ENCODE measurements at regions not wholly inside any gene's neighbourhood (a gene's known extent, or its start where the extent isn't known, plus 50 kb on each side); places are given as distances from the start of the nearest gene placed in this dataset.

DNA sequence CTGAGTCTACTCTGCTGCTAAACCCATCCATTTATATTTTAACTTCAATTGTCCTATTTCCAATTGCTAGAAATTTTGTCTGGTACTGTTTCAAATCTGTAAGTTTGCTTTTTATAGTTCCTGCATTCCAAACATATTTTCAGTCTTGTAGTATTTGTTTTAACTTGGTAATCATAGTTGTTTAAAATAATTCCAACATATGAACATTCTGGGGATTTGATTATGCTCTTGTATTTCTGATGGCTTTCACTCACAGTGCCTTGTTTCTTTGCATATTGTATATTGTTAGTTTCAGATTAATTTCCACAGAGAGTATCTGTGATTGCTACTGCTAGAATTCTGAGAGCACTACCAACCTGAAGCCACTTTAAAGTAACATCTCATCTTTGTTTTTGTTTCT is 202.4 kb downstream of the ETAA1 start:
- H3K23ac ChIP-seq (ENCODE audit: low read depth, low read length, poor library complexity) = no peak overlapping the region
- H2AFZ ChIP-seq (ENCODE audit: low read length) = no peak overlapping the region
- no peak overlapping the region for H3K4ac ChIP-seq (ENCODE audit: low read length)
- no peaks in the 10 kb centered on the region for H3K27me3 ChIP-seq (ENCODE audit: control insufficient read depth in 3 of 3, insufficient read depth in 3 of 3, low read depth in 1 of 3, low read length in 3 of 3)
- H3K79me1 ChIP-seq (ENCODE audit: low read depth, low read length) = no peaks in the 10 kb centered on the region
- H2AK5ac ChIP-seq (ENCODE audit: low read depth, low read length) = no peak overlapping the region
- H3K9ac ChIP-seq (ENCODE audit: low read depth, low read length, poor library complexity) = no peak overlapping the region
- no peaks in the 10 kb centered on the region for H3K36me3 ChIP-seq (replicated peaks in 1 of 2; ENCODE audit: control insufficient read depth in 2 of 2, insufficient read depth in 2 of 2, low read length in 2 of 2)
- H3K4me1 ChIP-seq (ENCODE audit: control insufficient read depth in 2 of 2, insufficient read depth in 1 of 2, low read depth in 1 of 2, low read length in 2 of 2) = no peaks in the 10 kb centered on the region
- H3K9me3 ChIP-seq (replicated peaks in 1 of 2; ENCODE audit: control insufficient read depth in 2 of 2, insufficient read depth in 1 of 2, low read depth in 1 of 2, low read length in 2 of 2) = no peaks in the 10 kb centered on the region
- H3K4me2 ChIP-seq (ENCODE audit: insufficient read depth, low read length, poor library complexity, severe bottlenecking) = no peak overlapping the region
- H4K8ac ChIP-seq (ENCODE audit: low read depth, low read length) = no peak overlapping the region
- H2BK120ac ChIP-seq (ENCODE audit: low read depth, low read length) = no peak overlapping the region
- no peak for DNase-seq (ENCODE audit: low spot score)
- H2BK12ac ChIP-seq (ENCODE audit: low read length) = no peak overlapping the region
- H4K91ac ChIP-seq (ENCODE audit: low read depth, low read length, poor library complexity) = no peak overlapping the region
- H3K4me3 ChIP-seq (ENCODE audit: low read length in 2 of 2) = no peak overlapping the region
- H3K18ac ChIP-seq (ENCODE audit: low read length) = no peak overlapping the region
- no peak overlapping the region for H3K27ac ChIP-seq (replicated peaks; ENCODE audit: low read length)
- no peak overlapping the region for H2BK5ac ChIP-seq (ENCODE audit: low read length)
- H2BK15ac ChIP-seq (ENCODE audit: low read length) = no peak overlapping the region
- H3K14ac ChIP-seq (ENCODE audit: low read length) = no peak overlapping the region

DNA sequence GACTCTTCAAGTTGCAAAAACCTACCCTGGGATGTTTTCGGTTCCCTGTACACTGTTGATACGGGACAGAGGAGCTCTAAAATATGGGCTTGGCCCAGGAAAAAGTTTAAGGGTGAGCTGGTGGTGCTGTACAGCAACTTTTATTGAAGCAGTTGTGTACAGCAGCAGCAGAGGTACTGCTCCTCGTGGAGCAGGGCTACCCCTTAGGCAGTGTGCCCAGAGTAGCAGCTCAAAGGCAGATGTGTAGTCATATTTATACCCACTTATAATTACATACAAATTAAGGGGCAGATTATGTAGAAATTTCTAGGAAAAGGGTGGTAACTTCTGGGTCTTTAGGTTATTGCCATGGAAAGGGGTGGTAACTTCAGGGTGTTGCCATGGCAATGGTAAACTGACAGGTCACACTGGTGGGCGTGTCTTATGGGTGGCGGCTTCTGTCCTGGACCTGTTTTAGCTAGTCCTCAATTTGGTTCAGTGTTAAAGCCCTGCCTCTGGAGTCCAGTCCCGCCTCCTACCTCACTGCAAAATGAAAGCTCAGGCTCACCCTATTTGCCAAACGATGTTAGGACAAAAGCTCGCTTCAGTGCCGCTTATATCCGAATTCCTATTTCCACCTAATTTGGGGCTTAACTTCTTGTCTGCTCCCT is 203.2 kb downstream of the ETAA1 start:
- no peak overlapping the region for H3K18ac ChIP-seq (ENCODE audit: low read length)
- no peaks in the 10 kb centered on the region for H3K9me3 ChIP-seq (replicated peaks in 1 of 2; ENCODE audit: control insufficient read depth in 2 of 2, insufficient read depth in 1 of 2, low read depth in 1 of 2, low read length in 2 of 2)
- no CpG with 5 or more reads among the region's 10 CpGs for WGBS, 2 donors (ENCODE audit: extremely low coverage in 2 of 2, insufficient read length in 2 of 2, insufficient replicate concordance in 1 of 2)
- no peak overlapping the region for H2AFZ ChIP-seq (ENCODE audit: low read length)
- H2BK12ac ChIP-seq (ENCODE audit: low read length) = no peak overlapping the region
- H4K8ac ChIP-seq (ENCODE audit: low read depth, low read length) = no peak overlapping the region
- no peak overlapping the region for H4K91ac ChIP-seq (ENCODE audit: low read depth, low read length, poor library complexity)
- no peaks in the 10 kb centered on the region for H3K4me1 ChIP-seq (ENCODE audit: control insufficient read depth in 2 of 2, insufficient read depth in 1 of 2, low read depth in 1 of 2, low read length in 2 of 2)
- no peak overlapping the region for H2BK5ac ChIP-seq (ENCODE audit: low read length)
- no peak overlapping the region for H3K4me2 ChIP-seq (ENCODE audit: insufficient read depth, low read length, poor library complexity, severe bottlenecking)
- H3K79me1 ChIP-seq (ENCODE audit: low read depth, low read length) = no peaks in the 10 kb centered on the region
- no peak overlapping the region for H3K4me3 ChIP-seq (ENCODE audit: low read length in 2 of 2)
- no peak overlapping the region for H3K27ac ChIP-seq (replicated peaks; ENCODE audit: low read length)
- no peak overlapping the region for H3K9ac ChIP-seq (ENCODE audit: low read depth, low read length, poor library complexity)
- no peak overlapping the region for H2BK120ac ChIP-seq (ENCODE audit: low read depth, low read length)
- no peak overlapping the region for H3K14ac ChIP-seq (ENCODE audit: low read length)
- H3K4ac ChIP-seq (ENCODE audit: low read length) = no peak overlapping the region
- no peak overlapping the region for H3K23ac ChIP-seq (ENCODE audit: low read depth, low read length, poor library complexity)
- no peaks in the 10 kb centered on the region for H3K36me3 ChIP-seq (replicated peaks in 1 of 2; ENCODE audit: control insufficient read depth in 2 of 2, insufficient read depth in 2 of 2, low read length in 2 of 2)
- no peak overlapping the region for H2BK15ac ChIP-seq (ENCODE audit: low read length)
- no peak for DNase-seq (ENCODE audit: low spot score)
- no peak overlapping the region for H2AK5ac ChIP-seq (ENCODE audit: low read depth, low read length)
- H3K27me3 ChIP-seq (ENCODE audit: control insufficient read depth in 3 of 3, insufficient read depth in 3 of 3, low read depth in 1 of 3, low read length in 3 of 3) = no peaks in the 10 kb centered on the region

DNA sequence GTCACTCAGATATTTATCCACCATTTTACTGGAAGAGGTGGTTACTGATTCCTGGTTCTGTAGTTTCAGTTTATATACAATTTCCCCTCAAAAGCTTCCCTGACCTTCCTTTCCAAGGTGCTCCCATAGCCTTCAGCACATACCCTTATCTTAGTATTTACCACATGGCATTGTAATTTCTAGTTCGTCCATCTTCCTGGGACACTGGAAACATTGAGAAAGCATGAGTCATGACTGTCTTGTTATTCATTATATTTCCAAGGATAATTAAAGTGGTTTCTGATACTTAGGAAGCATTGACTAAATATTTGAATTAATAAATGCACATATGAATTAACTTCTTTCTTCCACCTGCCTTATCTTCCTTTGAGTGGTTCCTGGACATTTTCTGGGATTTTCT is 203.8 kb downstream of the ETAA1 start:
- no peak overlapping the region for H2AK5ac ChIP-seq (ENCODE audit: low read depth, low read length)
- no peak overlapping the region for H2BK15ac ChIP-seq (ENCODE audit: low read length)
- no peak overlapping the region for H3K4me2 ChIP-seq (ENCODE audit: insufficient read depth, low read length, poor library complexity, severe bottlenecking)
- H3K27ac ChIP-seq (replicated peaks; ENCODE audit: low read length) = no peak overlapping the region
- H3K23ac ChIP-seq (ENCODE audit: low read depth, low read length, poor library complexity) = no peak overlapping the region
- no peak overlapping the region for H3K18ac ChIP-seq (ENCODE audit: low read length)
- no peak overlapping the region for H2BK12ac ChIP-seq (ENCODE audit: low read length)
- no CpG with 5 or more reads among the region's 1 CpG for WGBS, 2 donors (ENCODE audit: extremely low coverage in 2 of 2, insufficient read length in 2 of 2, insufficient replicate concordance in 1 of 2)
- no peak overlapping the region for H2BK120ac ChIP-seq (ENCODE audit: low read depth, low read length)
- H4K91ac ChIP-seq (ENCODE audit: low read depth, low read length, poor library complexity) = no peak overlapping the region
- H2BK5ac ChIP-seq (ENCODE audit: low read length) = no peak overlapping the region
- no peaks in the 10 kb centered on the region for H3K27me3 ChIP-seq (ENCODE audit: control insufficient read depth in 3 of 3, insufficient read depth in 3 of 3, low read depth in 1 of 3, low read length in 3 of 3)
- H3K4me1 ChIP-seq (ENCODE audit: control insufficient read depth in 2 of 2, insufficient read depth in 1 of 2, low read depth in 1 of 2, low read length in 2 of 2) = no peaks in the 10 kb centered on the region
- no peak for DNase-seq (ENCODE audit: low spot score)
- H3K9me3 ChIP-seq (replicated peaks in 1 of 2; ENCODE audit: control insufficient read depth in 2 of 2, insufficient read depth in 1 of 2, low read depth in 1 of 2, low read length in 2 of 2) = no peaks in the 10 kb centered on the region
- H3K36me3 ChIP-seq (replicated peaks in 1 of 2; ENCODE audit: control insufficient read depth in 2 of 2, insufficient read depth in 2 of 2, low read length in 2 of 2) = no peaks in the 10 kb centered on the region
- no peak overlapping the region for H2AFZ ChIP-seq (ENCODE audit: low read length)
- H3K4ac ChIP-seq (ENCODE audit: low read length) = no peak overlapping the region
- H3K14ac ChIP-seq (ENCODE audit: low read length) = no peak overlapping the region
- H3K79me1 ChIP-seq (ENCODE audit: low read depth, low read length) = no peaks in the 10 kb centered on the region
- H3K4me3 ChIP-seq (ENCODE audit: low read length in 2 of 2) = no peak overlapping the region
- no peak overlapping the region for H4K8ac ChIP-seq (ENCODE audit: low read depth, low read length)
- no peak overlapping the region for H3K9ac ChIP-seq (ENCODE audit: low read depth, low read length, poor library complexity)

DNA sequence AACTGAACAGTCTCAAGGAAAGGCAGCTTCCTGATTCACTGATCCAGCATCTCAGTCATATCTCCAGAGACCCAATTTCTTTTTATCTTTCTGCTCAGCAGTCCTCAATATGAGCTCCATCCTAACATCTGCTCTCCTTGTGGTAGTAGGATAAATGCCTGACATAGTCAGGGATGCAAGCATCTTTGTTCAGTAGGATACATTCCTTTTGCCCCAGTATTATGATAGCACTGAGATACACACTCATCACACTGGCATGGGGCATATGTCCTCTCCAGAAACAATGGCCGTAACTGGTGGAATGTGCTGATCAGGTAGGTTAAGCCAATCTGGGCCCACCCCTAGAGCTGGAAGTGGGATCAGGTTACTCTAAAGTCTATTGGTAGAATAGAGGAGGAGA is 207.2 kb downstream of the ETAA1 start:
- no CpG with 5 or more reads among the region's 1 CpG for WGBS, 2 donors (ENCODE audit: extremely low coverage in 2 of 2, insufficient read length in 2 of 2, insufficient replicate concordance in 1 of 2)
- Histone ChIP-seq H3K9ac (ENCODE audit: low read depth, low read length, poor library complexity) (no peak overlapping the region), H3K9me3 (replicated peaks in 1 of 2; ENCODE audit: control insufficient read depth in 2 of 2, insufficient read depth in 1 of 2, low read depth in 1 of 2, low read length in 2 of 2) (no peaks in the 10 kb centered on the region), H3K4me3 (ENCODE audit: low read length in 2 of 2) (no peak overlapping the region), H3K36me3 (replicated peaks in 1 of 2; ENCODE audit: control insufficient read depth in 2 of 2, insufficient read depth in 2 of 2, low read length in 2 of 2) (no peaks in the 10 kb centered on the region), H2BK15ac (ENCODE audit: low read length) (no peak overlapping the region), H2AK5ac (ENCODE audit: low read depth, low read length) (no peak overlapping the region), H4K8ac (ENCODE audit: low read depth, low read length) (no peak overlapping the region), H3K27ac (replicated peaks; ENCODE audit: low read length) (no peak overlapping the region), H2BK5ac (ENCODE audit: low read length) (no peak overlapping the region), H4K91ac (ENCODE audit: low read depth, low read length, poor library complexity) (no peak overlapping the region), H3K79me1 (ENCODE audit: low read depth, low read length) (no peaks in the 10 kb centered on the region), H3K4ac (ENCODE audit: low read length) (no peak overlapping the region), H3K23ac (ENCODE audit: low read depth, low read length, poor library complexity) (no peak overlapping the region), H2AFZ (ENCODE audit: low read length) (no peak overlapping the region), H2BK12ac (ENCODE audit: low read length) (no peak overlapping the region), H3K4me1 (ENCODE audit: control insufficient read depth in 2 of 2, insufficient read depth in 1 of 2, low read depth in 1 of 2, low read length in 2 of 2) (no peaks in the 10 kb centered on the region), H3K27me3 (ENCODE audit: control insufficient read depth in 3 of 3, insufficient read depth in 3 of 3, low read depth in 1 of 3, low read length in 3 of 3) (no peaks in the 10 kb centered on the region), H3K18ac (ENCODE audit: low read length) (no peak overlapping the region), H2BK120ac (ENCODE audit: low read depth, low read length) (no peak overlapping the region), H3K4me2 (ENCODE audit: insufficient read depth, low read length, poor library complexity, severe bottlenecking) (no peak overlapping the region), H3K14ac (ENCODE audit: low read length) (no peak overlapping the region)
- no peak for DNase-seq (ENCODE audit: low spot score)
